Uterus (tissue), 3 donors: ENCODE measurements at regions not wholly inside any gene's neighbourhood (a gene's known extent, or its start where the extent isn't known, plus 50 kb on each side); places are given as distances from the start of the nearest gene placed in this dataset.

ENCODE experiments used
- DNase-seq, 2 donors: peaks; one replicate each; pipeline ENCODE4 v3.0.0-alpha.2; 2019 to 2020
- H3K27ac ChIP-seq, 2 donors: fragments of 200-600 bp; sonication (generic); 1 replicate in 1 of 2; 2 replicates in 1 of 2; pipeline ENCODE4 v1.5.1; 2016 to 2018
- H3K27me3 ChIP-seq, 2 donors: fragments of 200-600 bp; sonication (generic); one replicate each; pipeline ENCODE4 v1.5.1; 2018 to 2019; ENCODE audit warnings: control low read depth in 1 of 2
- H3K36me3 ChIP-seq, 2 donors: fragments of 200-600 bp; sonication (generic); one replicate each; pipeline ENCODE4 v1.5.1; 2019; ENCODE audit warnings: control low read depth in 1 of 2
- H3K4me1 ChIP-seq, 2 donors: fragments of 200-600 bp; sonication (generic); one replicate each; pipeline ENCODE4 v1.5.1; 2018 to 2019; ENCODE audit warnings: control low read depth in 1 of 2
- H3K4me3 ChIP-seq, 2 donors: fragments of 200-600 bp; sonication (generic); 1 replicate in 1 of 2; 2 replicates in 1 of 2; pipeline ENCODE4 v1.5.1; 2018 to 2019; ENCODE audit warnings: mild to moderate bottlenecking in 1 of 2
- H3K9me3 ChIP-seq, 2 donors: fragments of 200-600 bp; sonication (generic); one replicate each; pipeline ENCODE4 v1.5.1; 2019; ENCODE audit warnings: control low read depth in 1 of 2
- CTCF ChIP-seq, 4 experiments: fragments of 200-600 bp in 2 of 4; fragments of 450-650 bp in 2 of 4; sonication (generic) in 2 of 4; IDR thresholded peaks; one replicate each; pipeline ENCODE4 v1.5.1; 2016 to 2019; ENCODE audit warnings: antibody characterized with exemption in 4 of 4, mild to moderate bottlenecking in 2 of 4, moderate library complexity in 1 of 4
- POLR2A ChIP-seq, 2 donors: fragments of 450-650 bp; IDR thresholded peaks; one replicate each; pipeline ENCODE4 v1.6.1; 2016; ENCODE audit warnings: antibody characterized with exemption in 2 of 2, mild to moderate bottlenecking in 1 of 2, moderate library complexity in 1 of 2
- intact Hi-C: fragments of 100-400 bp; cut with DNase I; formaldehyde crosslinking; loops from one replicate; pipeline ENCODE4 v1.15.1; 2023; ENCODE audit warnings: low total_unique reads
- donor health status: DM: yes; HTN: yes; CAD: no.

GRCh38 chr6:22049002-22049401, 247.8 kb downstream of the PRL start:
- Histone ChIP-seq H3K27ac (peak overlapping the region in 1 of 2 donors; percentile 54), H3K4me3 (no peak overlapping the region), H3K36me3 (no peaks in the 10 kb centered on the region), H3K4me1 (no peaks in the 10 kb centered on the region), H3K9me3 (no peaks in the 10 kb centered on the region), H3K27me3 (no peaks in the 10 kb centered on the region)
- TF ChIP-seq POLR2A (IDR thresholded peaks at IDR 0.05) (no peak), CTCF (IDR thresholded peaks at IDR 0.05) (no peak)
- intact Hi-C loops: no loop called here
- DNase-seq: no peak

GRCh38 chr6:22053391-22053997, 243.3 kb downstream of the PRL start:
- no peaks in the 10 kb centered on the region for H3K27me3 ChIP-seq
- no peaks in the 10 kb centered on the region for H3K9me3 ChIP-seq
- DNase-seq: no peak
- H3K4me3 ChIP-seq: no peak overlapping the region
- H3K4me1 ChIP-seq: no peaks in the 10 kb centered on the region
- no peaks in the 10 kb centered on the region for H3K36me3 ChIP-seq
- TF ChIP-seq CTCF (IDR thresholded peaks at IDR 0.05) (no peak), POLR2A (IDR thresholded peaks at IDR 0.05) (no peak)
- H3K27ac ChIP-seq: no peak overlapping the region
- intact Hi-C loops: no loop called here

- intact Hi-C loops: no loop called here
- Histone ChIP-seq H3K4me3 (no peak overlapping the region), H3K9me3 (no peaks in the 10 kb centered on the region), H3K36me3 (no peaks in the 10 kb centered on the region), H3K4me1 (no peaks in the 10 kb centered on the region), H3K27ac (peak overlapping the region in 1 of 2 donors; percentile 14), H3K27me3 (no peaks in the 10 kb centered on the region)
- no peak for DNase-seq
- no peak for TF ChIP-seq POLR2A (IDR thresholded peaks at IDR 0.05)
Measured at GRCh38 chr6:22056398-22056797, 240.4 kb downstream of the PRL start.

- Histone ChIP-seq H3K27ac (no peak overlapping the region), H3K9me3 (no peaks in the 10 kb centered on the region), H3K36me3 (no peaks in the 10 kb centered on the region), H3K27me3 (no peaks in the 10 kb centered on the region), H3K4me1 (no peaks in the 10 kb centered on the region), H3K4me3 (no peak overlapping the region)
- intact Hi-C loops: no loop called here
- no peak for TF ChIP-seq CTCF (IDR thresholded peaks at IDR 0.05)
- TF ChIP-seq POLR2A (IDR thresholded peaks at IDR 0.05): no peak
- no peak for DNase-seq
Measured at GRCh38 chr6:22057962-22058361, 238.9 kb downstream of the PRL start.

- DNase-seq: no peak
- Histone ChIP-seq H3K27me3 (no peaks in the 10 kb centered on the region), H3K9me3 (no peaks in the 10 kb centered on the region), H3K4me1 (no peaks in the 10 kb centered on the region), H3K4me3 (no peak overlapping the region), H3K27ac (no peak overlapping the region), H3K36me3 (no peaks in the 10 kb centered on the region)
- TF ChIP-seq CTCF (IDR thresholded peaks at IDR 0.05) (no peak), POLR2A (IDR thresholded peaks at IDR 0.05) (no peak)
- intact Hi-C loops: no loop called here
Measured at GRCh38 chr6:22059126-22059525, 237.7 kb downstream of the PRL start.

- TF ChIP-seq POLR2A (IDR thresholded peaks at IDR 0.05): no peak
- TF ChIP-seq CTCF (IDR thresholded peaks at IDR 0.05): no peak
- Histone ChIP-seq H3K4me3 (no peak overlapping the region), H3K27ac (no peak overlapping the region), H3K4me1 (no peaks in the 10 kb centered on the region), H3K27me3 (no peaks in the 10 kb centered on the region), H3K9me3 (no peaks in the 10 kb centered on the region), H3K36me3 (no peaks in the 10 kb centered on the region)
- intact Hi-C loops: no loop called here
- DNase-seq: no peak
Measured at GRCh38 chr6:22059946-22060345, 236.9 kb downstream of the PRL start.
